Transverse colon (tissue), 4 donors: ENCODE measurements at regions not wholly inside any gene's neighbourhood (a gene's known extent, or its start where the extent isn't known, plus 50 kb on each side); places are given as distances from the start of the nearest gene placed in this dataset.
A peak's percentile ranks its signal among the peaks of the same experiment; 100 is the strongest.

Source experiments
- DNase-seq: peaks from one replicate; pipeline ENCODE4 v3.0.0-alpha.2; 2019
- H3K27ac ChIP-seq, 4 donors: fragments of 200-600 bp; sonication (generic); 2 replicates each; pipeline ENCODE4 v1.5.1; 2016 to 2018; ENCODE audit warnings: inconsistent platforms in 4 of 4
- H3K27me3 ChIP-seq: fragments of 200-600 bp; sonication (generic); 2 replicates; pipeline ENCODE4 v1.5.1; 2017; ENCODE audit warnings: inconsistent platforms
- H3K36me3 ChIP-seq, 4 donors: fragments of 200-600 bp; sonication (generic); 2 replicates each; pipeline ENCODE4 v1.5.1; 2017 to 2019; ENCODE audit warnings: inconsistent platforms in 4 of 4
- H3K4me1 ChIP-seq, 4 donors: fragments of 200-600 bp; sonication (generic); 2 replicates each; pipeline ENCODE4 v1.5.1; 2017 to 2020; ENCODE audit warnings: inconsistent platforms in 4 of 4
- H3K4me3 ChIP-seq, 4 donors: fragments of 200-600 bp; sonication (generic); 1 replicate in 1 of 4; 2 replicates in 3 of 4; pipeline versions ENCODE4 v1.5.1 to v1.6.1; 2017 to 2019; ENCODE audit warnings: inconsistent platforms in 4 of 4
- H3K9me3 ChIP-seq, 2 donors: fragments of 200-600 bp; sonication (generic); 2 replicates each; pipeline ENCODE4 v1.5.1; 2017 to 2019; ENCODE audit warnings: inconsistent platforms in 2 of 2
- EP300 ChIP-seq: sonication (generic); formaldehyde crosslinking; IDR thresholded peaks from one replicate; pipeline ENCODE4 v1.6.1; 2017; ENCODE audit warnings: antibody characterized with exemption, low read depth
- POLR2A ChIP-seq: fragments of 450-650 bp; IDR thresholded peaks from one replicate; pipeline ENCODE4 v1.6.1; 2016; ENCODE audit warnings: antibody characterized with exemption, mild to moderate bottlenecking, moderate library complexity
- POLR2AphosphoS5 ChIP-seq, 3 donors: sonication (generic); formaldehyde crosslinking; IDR thresholded peaks; one replicate each; pipeline ENCODE4 v1.6.1; 2016; ENCODE audit warnings: antibody characterized with exemption in 3 of 3
- WGBS, 2 donors: methylation state at CpG; one replicate each; pipeline ENCODE4 v1.1.5; 2018; ENCODE audit warnings: low coverage in 1 of 2; 5-methylcytosine and 5-hydroxymethylcytosine counted together
- in situ Hi-C, 4 donors: fragments of 200-750 bp; cut with MboI; loops; one replicate each; pipeline versions ENCODE4 v1.15.0 to v1.15.1; 2017; ENCODE audit warnings: low sequenced_read_pairs in 3 of 4, low pct_ligation_motif_present in 1 of 4, low pct_unique_long_range_greater_than_20kb in 1 of 4
- intact Hi-C: fragments of 100-400 bp; cut with DNase I; formaldehyde crosslinking; loops from one replicate; pipeline ENCODE4 v1.15.1; 2023; ENCODE audit warnings: low total_unique reads
- TF ChIP-seq, protein P1 (sequence below), 5 experiments: fragments of 200-600 bp in 3 of 5; fragments of 450-650 bp in 2 of 5; sonication (generic) in 3 of 5; IDR thresholded peaks; 1 replicate in 2 of 5; 2 replicates in 3 of 5; pipeline ENCODE4 v1.5.1; 2016 to 2017; ENCODE audit warnings: antibody characterized with exemption in 5 of 5, inconsistent platforms in 3 of 5, mild to moderate bottlenecking in 2 of 5, moderate library complexity in 1 of 5

DNA sequence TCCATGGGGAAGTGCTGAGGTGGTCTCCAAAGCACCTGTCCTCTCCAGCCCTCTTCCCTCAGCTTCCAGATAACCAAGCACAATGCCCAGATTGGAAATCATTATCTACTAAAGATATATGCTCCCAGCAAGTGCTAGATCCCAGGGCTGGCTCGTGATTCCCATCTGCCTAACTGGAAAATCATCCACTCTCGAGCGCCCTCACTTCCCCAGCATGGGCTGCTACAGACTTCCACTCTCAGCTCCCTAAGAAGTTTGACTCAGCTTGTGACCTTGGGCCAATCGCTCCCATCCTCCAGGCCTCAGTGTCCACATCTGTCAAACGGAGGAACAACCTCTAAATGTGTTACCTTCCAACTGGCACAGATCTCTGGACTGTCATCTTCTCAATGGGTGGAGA lies 112.4 kb upstream of the ZMIZ1 start:
- Histone ChIP-seq H3K27ac (no peak overlapping the region), H3K27me3 (no peaks in the 10 kb centered on the region), H3K9me3 (no peaks in the 10 kb centered on the region), H3K4me3 (no peak overlapping the region), H3K36me3 (no peaks in the 10 kb centered on the region), H3K4me1 (peaks cover 3 to 8% (median 6%) of the 10 kb centered on the region in 4 donors)
- no peak for TF ChIP-seq EP300
- TF ChIP-seq, protein P1, sequence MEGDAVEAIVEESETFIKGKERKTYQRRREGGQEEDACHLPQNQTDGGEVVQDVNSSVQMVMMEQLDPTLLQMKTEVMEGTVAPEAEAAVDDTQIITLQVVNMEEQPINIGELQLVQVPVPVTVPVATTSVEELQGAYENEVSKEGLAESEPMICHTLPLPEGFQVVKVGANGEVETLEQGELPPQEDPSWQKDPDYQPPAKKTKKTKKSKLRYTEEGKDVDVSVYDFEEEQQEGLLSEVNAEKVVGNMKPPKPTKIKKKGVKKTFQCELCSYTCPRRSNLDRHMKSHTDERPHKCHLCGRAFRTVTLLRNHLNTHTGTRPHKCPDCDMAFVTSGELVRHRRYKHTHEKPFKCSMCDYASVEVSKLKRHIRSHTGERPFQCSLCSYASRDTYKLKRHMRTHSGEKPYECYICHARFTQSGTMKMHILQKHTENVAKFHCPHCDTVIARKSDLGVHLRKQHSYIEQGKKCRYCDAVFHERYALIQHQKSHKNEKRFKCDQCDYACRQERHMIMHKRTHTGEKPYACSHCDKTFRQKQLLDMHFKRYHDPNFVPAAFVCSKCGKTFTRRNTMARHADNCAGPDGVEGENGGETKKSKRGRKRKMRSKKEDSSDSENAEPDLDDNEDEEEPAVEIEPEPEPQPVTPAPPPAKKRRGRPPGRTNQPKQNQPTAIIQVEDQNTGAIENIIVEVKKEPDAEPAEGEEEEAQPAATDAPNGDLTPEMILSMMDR (IDR thresholded peaks at IDR 0.05), result no peak
- TF ChIP-seq POLR2AphosphoS5 (IDR thresholded peaks at IDR 0.05), result no peak
- no peak for TF ChIP-seq POLR2A
- intact Hi-C loops, result no loop called here
- DNase-seq, result no peak
- WGBS, 2 donors, result 79% methylated on average over 5 of the region's 5 CpGs; no CpG with 5 or more reads in 1 of the 2 donors
- in situ Hi-C loops, result no loop called here

DNA sequence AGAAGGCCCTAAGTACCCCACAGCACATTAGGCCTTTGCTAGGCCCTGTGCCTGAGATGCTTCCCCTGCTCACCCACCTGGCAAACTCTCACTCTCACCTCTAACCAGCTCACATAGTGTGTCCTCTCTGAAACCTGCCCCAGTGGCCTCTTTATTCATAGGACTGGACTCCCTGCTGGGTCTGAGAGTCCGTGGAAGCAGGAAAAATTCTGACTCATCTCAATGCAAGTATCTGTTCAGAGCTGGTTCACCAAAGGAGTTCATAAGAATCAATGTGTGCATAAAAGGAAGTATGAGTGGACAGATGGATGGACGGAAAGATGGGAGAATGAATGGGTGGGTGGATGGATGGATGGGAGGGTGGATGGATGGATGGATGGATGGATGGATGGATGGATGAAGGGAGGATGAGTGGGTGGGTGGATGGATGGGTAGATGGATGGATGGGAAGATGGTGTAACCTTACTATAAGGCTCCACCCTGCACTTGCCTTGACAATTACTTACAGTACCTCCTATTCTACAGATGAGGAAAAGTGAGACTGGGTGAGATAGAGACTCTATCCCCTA lies 111.2 kb upstream of the ZMIZ1 start:
- DNase-seq, result no peak
- TF ChIP-seq EP300 (no peak), POLR2A (no peak), POLR2AphosphoS5 (IDR thresholded peaks at IDR 0.05) (no peak)
- TF ChIP-seq, protein P1 (IDR thresholded peaks at IDR 0.05), result no peak
- no peak overlapping the region for H3K4me3 ChIP-seq
- H3K36me3 ChIP-seq, result no peaks in the 10 kb centered on the region
- in situ Hi-C loops (no loop called here), intact Hi-C loops (no loop called here)
- 82 to 92% methylated on average over 1 to 2 of the region's 2 CpGs for WGBS, 2 donors
- peaks cover 3 to 8% (median 6%) of the 10 kb centered on the region in 4 donors for H3K4me1 ChIP-seq
- no peaks in the 10 kb centered on the region for H3K27me3 ChIP-seq
- H3K27ac ChIP-seq, result no peak overlapping the region
- no peaks in the 10 kb centered on the region for H3K9me3 ChIP-seq

DNA sequence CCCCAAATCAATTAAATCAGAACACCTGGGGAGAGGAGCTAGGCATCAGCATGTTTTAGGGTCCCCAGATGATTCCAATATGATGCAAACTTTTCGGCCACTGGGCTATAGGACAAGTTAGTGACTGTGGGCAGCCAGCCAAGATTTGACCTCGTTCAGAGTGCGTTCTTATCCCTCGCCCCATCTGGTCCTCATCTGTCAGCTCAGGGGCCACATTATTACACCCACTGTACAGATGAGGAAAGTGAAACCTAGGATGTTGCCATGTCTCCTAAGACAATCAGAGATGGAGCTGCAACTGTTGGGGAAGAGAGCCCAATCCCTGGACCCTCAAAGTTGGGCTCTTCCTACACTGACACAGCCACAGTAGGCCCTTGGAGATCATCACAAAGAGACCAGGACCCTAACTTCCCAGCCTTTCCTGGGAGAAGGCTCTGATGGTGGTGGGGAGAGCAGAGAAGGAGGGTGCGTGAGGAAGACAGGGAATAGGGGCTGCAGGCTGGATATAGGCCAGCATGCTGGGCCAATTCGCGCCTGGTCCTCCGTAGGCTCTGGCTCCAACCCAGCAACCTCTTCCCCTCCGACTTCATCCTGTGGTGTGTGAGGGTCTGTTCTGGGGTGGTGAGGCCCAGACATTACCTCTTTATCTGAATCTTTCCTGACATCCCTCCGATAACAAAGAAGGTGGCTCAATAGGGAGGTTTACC lies 109.4 kb upstream of the ZMIZ1 start:
- Histone ChIP-seq H3K27me3 (no peaks in the 10 kb centered on the region), H3K4me3 (no peak overlapping the region), H3K36me3 (no peaks in the 10 kb centered on the region), H3K4me1 (peaks cover 3 to 8% (median 6%) of the 10 kb centered on the region in 4 donors), H3K27ac (peak overlapping the region in 3 of 4 donors; percentile 31 to 66 (median 58)), H3K9me3 (no peaks in the 10 kb centered on the region)
- DNase-seq, result no peak
- in situ Hi-C loops, result no loop called here
- WGBS, 2 donors, result 76 to 83% methylated on average over 3 to 10 of the region's 10 CpGs
- intact Hi-C loops, result no loop called here
- TF ChIP-seq POLR2AphosphoS5 (IDR thresholded peaks at IDR 0.05), result no peak
- TF ChIP-seq POLR2A, result no peak
- TF ChIP-seq, protein P1 (IDR thresholded peaks at IDR 0.05), result no peak
- TF ChIP-seq EP300, result no peak

- intact Hi-C loops (loop anchor here (10.0 kb wide), 1 partner anchor 235 kb away; no protein-coding TSS in a partner anchor), in situ Hi-C loops (no loop called here)
- H3K36me3 ChIP-seq, result no peaks in the 10 kb centered on the region
- H3K27ac ChIP-seq, result peak overlapping the region in 3 of 4 donors; percentile 31 to 66 (median 58)
- DNase-seq, result no peak
- H3K4me1 ChIP-seq, result peaks cover 5 to 8% (median 7%) of the 10 kb centered on the region in 4 donors
- no peaks in the 10 kb centered on the region for H3K27me3 ChIP-seq
- H3K4me3 ChIP-seq, result no peak overlapping the region
- no peak for TF ChIP-seq POLR2AphosphoS5 (IDR thresholded peaks at IDR 0.05)
- TF ChIP-seq, protein P1 (IDR thresholded peaks at IDR 0.05), result no peak
- no peak for TF ChIP-seq POLR2A
- TF ChIP-seq EP300, result no peak
- no peaks in the 10 kb centered on the region for H3K9me3 ChIP-seq
- 61% methylated on average over 3 of the region's 3 CpGs; no CpG with 5 or more reads in 1 of the 2 donors for whole genome bisulfite sequencing, 2 donors
Observed at GRCh38 chr10:78959924-78960285, 108.9 kb upstream of the ZMIZ1 start.
